ENCODE measurements at regions not wholly inside any gene's neighbourhood (a gene's known extent, or its start where the extent isn't known, plus 50 kb on each side); places are given as distances from the start of the nearest gene placed in this dataset.

- no peak for TF ChIP-seq POLR2AphosphoS5 (IDR thresholded peaks at IDR 0.05; ENCODE audit: borderline replicate concordance, low read depth, low read length)
- TF ChIP-seq EZH2 (IDR thresholded peaks at IDR 0.05), result no peak
These were observed 491.5 kb upstream of the TNP1 start for GRCh38 chr2:217351378-217351777.

Data from SK-N-MC (cell line).